ENCODE measurements at regions not wholly inside any gene's neighbourhood (a gene's known extent, or its start where the extent isn't known, plus 50 kb on each side); places are given as distances from the start of the nearest gene placed in this dataset.

DNA sequence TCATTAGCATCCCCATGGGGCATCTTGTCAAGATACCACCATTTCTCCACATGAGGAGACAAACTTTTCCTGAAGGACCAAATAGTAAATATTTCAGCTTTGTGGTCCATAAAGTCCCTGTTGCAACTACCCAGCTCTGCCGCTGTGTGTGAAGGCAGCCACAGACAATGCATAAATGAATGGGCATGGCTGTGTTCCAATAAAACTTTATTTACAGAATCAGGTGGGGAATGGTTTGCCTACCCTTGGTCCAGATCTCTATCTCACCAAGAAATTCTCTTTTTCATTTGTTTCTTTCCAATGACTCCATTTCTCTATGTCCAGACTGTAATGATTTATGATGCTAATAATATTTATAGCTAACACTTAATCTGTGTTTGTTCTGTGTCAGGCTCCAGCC is 409.3 kb upstream of the TBX3 start:
- H3K9ac ChIP-seq (ENCODE audit: low read depth in 1 of 2, low read length in 2 of 2) = peak overlapping the region in 1 of 2 donors; percentile 41
- H3K4me1 ChIP-seq (ENCODE audit: control insufficient read depth in 4 of 4, insufficient read depth in 4 of 4, low read length in 3 of 4) = peaks cover 0 to 48% (median 39%) of the 10 kb centered on the region in 4 donors
- no peaks in the 10 kb centered on the region for H3K27me3 ChIP-seq (ENCODE audit: control insufficient read depth in 4 of 4, insufficient read depth in 4 of 4, low read length in 3 of 4)
- no peak overlapping the region for H3K4me3 ChIP-seq (ENCODE audit: low read depth in 1 of 3, low read length in 3 of 3)
- no peak for DNase-seq (ENCODE audit: low spot score)
- H3K27ac ChIP-seq (ENCODE audit: low read depth in 1 of 2, low read length in 2 of 2) = peak overlapping the region; percentile 75 to 93
- H3K9me3 ChIP-seq (ENCODE audit: control insufficient read depth in 4 of 4, low read length in 3 of 4) = no peaks in the 10 kb centered on the region
- WGBS = 67% methylated on average over 1 of the region's 1 CpG
- TF ChIP-seq FOXA1 (IDR thresholded peaks at IDR 0.05) (no peak), HNF4A (conservative IDR thresholded peaks at IDR 0.05) (no peak), ATF3 (IDR thresholded peaks at IDR 0.05) (no peak), RAD21 (IDR thresholded peaks at IDR 0.05) (no peak), EGR1 (IDR thresholded peaks at IDR 0.05; ENCODE audit: low read depth in 2 of 2) (no peak), GABPA (IDR thresholded peaks at IDR 0.05 in 1 of 2, conservative IDR thresholded peaks at IDR 0.05 in 1 of 2) (no peak), TAF1 (conservative IDR thresholded peaks at IDR 0.05) (no peak), RXRA (IDR thresholded peaks at IDR 0.05) (no peak), YY1 (IDR thresholded peaks at IDR 0.05) (no peak), HNF4G (IDR thresholded peaks at IDR 0.05) (no peak), FOXA2 (IDR thresholded peaks at IDR 0.05) (no peak), NR2F2 (IDR thresholded peaks at IDR 0.05) (no peak), SP1 (IDR thresholded peaks at IDR 0.05) (no peak), JUND (IDR thresholded peaks at IDR 0.05) (no peak)
- TF ChIP-seq, protein P1, sequence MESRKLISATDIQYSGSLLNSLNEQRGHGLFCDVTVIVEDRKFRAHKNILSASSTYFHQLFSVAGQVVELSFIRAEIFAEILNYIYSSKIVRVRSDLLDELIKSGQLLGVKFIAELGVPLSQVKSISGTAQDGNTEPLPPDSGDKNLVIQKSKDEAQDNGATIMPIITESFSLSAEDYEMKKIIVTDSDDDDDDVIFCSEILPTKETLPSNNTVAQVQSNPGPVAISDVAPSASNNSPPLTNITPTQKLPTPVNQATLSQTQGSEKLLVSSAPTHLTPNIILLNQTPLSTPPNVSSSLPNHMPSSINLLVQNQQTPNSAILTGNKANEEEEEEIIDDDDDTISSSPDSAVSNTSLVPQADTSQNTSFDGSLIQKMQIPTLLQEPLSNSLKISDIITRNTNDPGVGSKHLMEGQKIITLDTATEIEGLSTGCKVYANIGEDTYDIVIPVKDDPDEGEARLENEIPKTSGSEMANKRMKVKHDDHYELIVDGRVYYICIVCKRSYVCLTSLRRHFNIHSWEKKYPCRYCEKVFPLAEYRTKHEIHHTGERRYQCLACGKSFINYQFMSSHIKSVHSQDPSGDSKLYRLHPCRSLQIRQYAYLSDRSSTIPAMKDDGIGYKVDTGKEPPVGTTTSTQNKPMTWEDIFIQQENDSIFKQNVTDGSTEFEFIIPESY (IDR thresholded peaks at IDR 0.05) = no peak
- TF ChIP-seq, protein P2, sequence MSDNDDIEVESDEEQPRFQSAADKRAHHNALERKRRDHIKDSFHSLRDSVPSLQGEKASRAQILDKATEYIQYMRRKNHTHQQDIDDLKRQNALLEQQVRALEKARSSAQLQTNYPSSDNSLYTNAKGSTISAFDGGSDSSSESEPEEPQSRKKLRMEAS (IDR thresholded peaks at IDR 0.05) = no peak
- TF ChIP-seq, protein P3, sequence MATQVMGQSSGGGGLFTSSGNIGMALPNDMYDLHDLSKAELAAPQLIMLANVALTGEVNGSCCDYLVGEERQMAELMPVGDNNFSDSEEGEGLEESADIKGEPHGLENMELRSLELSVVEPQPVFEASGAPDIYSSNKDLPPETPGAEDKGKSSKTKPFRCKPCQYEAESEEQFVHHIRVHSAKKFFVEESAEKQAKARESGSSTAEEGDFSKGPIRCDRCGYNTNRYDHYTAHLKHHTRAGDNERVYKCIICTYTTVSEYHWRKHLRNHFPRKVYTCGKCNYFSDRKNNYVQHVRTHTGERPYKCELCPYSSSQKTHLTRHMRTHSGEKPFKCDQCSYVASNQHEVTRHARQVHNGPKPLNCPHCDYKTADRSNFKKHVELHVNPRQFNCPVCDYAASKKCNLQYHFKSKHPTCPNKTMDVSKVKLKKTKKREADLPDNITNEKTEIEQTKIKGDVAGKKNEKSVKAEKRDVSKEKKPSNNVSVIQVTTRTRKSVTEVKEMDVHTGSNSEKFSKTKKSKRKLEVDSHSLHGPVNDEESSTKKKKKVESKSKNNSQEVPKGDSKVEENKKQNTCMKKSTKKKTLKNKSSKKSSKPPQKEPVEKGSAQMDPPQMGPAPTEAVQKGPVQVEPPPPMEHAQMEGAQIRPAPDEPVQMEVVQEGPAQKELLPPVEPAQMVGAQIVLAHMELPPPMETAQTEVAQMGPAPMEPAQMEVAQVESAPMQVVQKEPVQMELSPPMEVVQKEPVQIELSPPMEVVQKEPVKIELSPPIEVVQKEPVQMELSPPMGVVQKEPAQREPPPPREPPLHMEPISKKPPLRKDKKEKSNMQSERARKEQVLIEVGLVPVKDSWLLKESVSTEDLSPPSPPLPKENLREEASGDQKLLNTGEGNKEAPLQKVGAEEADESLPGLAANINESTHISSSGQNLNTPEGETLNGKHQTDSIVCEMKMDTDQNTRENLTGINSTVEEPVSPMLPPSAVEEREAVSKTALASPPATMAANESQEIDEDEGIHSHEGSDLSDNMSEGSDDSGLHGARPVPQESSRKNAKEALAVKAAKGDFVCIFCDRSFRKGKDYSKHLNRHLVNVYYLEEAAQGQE (IDR thresholded peaks at IDR 0.05) = no peak
- no peaks in the 10 kb centered on the region for H3K36me3 ChIP-seq (ENCODE audit: control insufficient read depth in 4 of 4, insufficient read depth in 3 of 4, low read depth in 1 of 4, low read length in 3 of 4)

- peaks cover 0 to 51% (median 41%) of the 10 kb centered on the region in 4 donors for H3K4me1 ChIP-seq (ENCODE audit: control insufficient read depth in 4 of 4, insufficient read depth in 4 of 4, low read length in 3 of 4)
- WGBS = 81% methylated on average over 4 of the region's 4 CpGs
- H3K4me3 ChIP-seq (ENCODE audit: low read depth in 1 of 3, low read length in 3 of 3) = no peak overlapping the region
- TF ChIP-seq FOXA1 (IDR thresholded peaks at IDR 0.05) = no peak
- TF ChIP-seq HNF4A (conservative IDR thresholded peaks at IDR 0.05) = no peak
- TF ChIP-seq HNF4G (IDR thresholded peaks at IDR 0.05) = no peak
- TF ChIP-seq EGR1 (IDR thresholded peaks at IDR 0.05; ENCODE audit: low read depth in 2 of 2) = no peak
- no peak for TF ChIP-seq ATF3 (IDR thresholded peaks at IDR 0.05)
- no peak for TF ChIP-seq GABPA (IDR thresholded peaks at IDR 0.05 in 1 of 2, conservative IDR thresholded peaks at IDR 0.05 in 1 of 2)
- no peak for TF ChIP-seq TAF1 (conservative IDR thresholded peaks at IDR 0.05)
- TF ChIP-seq SP1 (IDR thresholded peaks at IDR 0.05) = no peak
- TF ChIP-seq FOXA2 (IDR thresholded peaks at IDR 0.05) = no peak
- no peak for TF ChIP-seq RAD21 (IDR thresholded peaks at IDR 0.05)
- TF ChIP-seq YY1 (IDR thresholded peaks at IDR 0.05) = no peak
- TF ChIP-seq, protein P1 (IDR thresholded peaks at IDR 0.05) = no peak
- no peak for TF ChIP-seq JUND (IDR thresholded peaks at IDR 0.05)
- TF ChIP-seq NR2F2 (IDR thresholded peaks at IDR 0.05) = no peak
- no peaks in the 10 kb centered on the region for H3K36me3 ChIP-seq (ENCODE audit: control insufficient read depth in 4 of 4, insufficient read depth in 3 of 4, low read depth in 1 of 4, low read length in 3 of 4)
- no peak overlapping the region for H3K27ac ChIP-seq (ENCODE audit: low read depth in 1 of 2, low read length in 2 of 2)
- no peaks in the 10 kb centered on the region for H3K9me3 ChIP-seq (ENCODE audit: control insufficient read depth in 4 of 4, low read length in 3 of 4)
- DNase-seq (ENCODE audit: low spot score) = no peak
- no peaks in the 10 kb centered on the region for H3K27me3 ChIP-seq (ENCODE audit: control insufficient read depth in 4 of 4, insufficient read depth in 4 of 4, low read length in 3 of 4)
- H3K9ac ChIP-seq (ENCODE audit: low read depth in 1 of 2, low read length in 2 of 2) = no peak overlapping the region
Measured at GRCh38 chr12:115090783-115091182, 406.8 kb upstream of the TBX3 start.

Measured in liver (tissue), 7 donors.